ENCODE measurements at regions not wholly inside any gene's neighbourhood (a gene's known extent, or its start where the extent isn't known, plus 50 kb on each side); places are given as distances from the start of the nearest gene placed in this dataset.

GRCh38 chr2:196226058-196226706 lies 54.8 kb upstream of the STK17B start:
- intact Hi-C loops (cut with micrococcal nuclease): no loop called here
- ChIA-PET CTCF (ENCODE audit: low intra/inter-chr PET ratio) (no interaction called here), POLR2A (no interaction called here)
- Histone ChIP-seq H3K4me3 (no peak overlapping the region), H3K27ac (ENCODE audit: extremely low read depth, low read depth, low read length) (no peak overlapping the region), H3K9me1 (ENCODE audit: control insufficient read depth, insufficient read depth, low read length) (no peaks in the 10 kb centered on the region), H4K20me1 (replicated peaks; ENCODE audit: control insufficient read depth, insufficient read depth, low read length) (no peaks in the 10 kb centered on the region), H3K4me2 (ENCODE audit: insufficient read depth, low read length) (no peak overlapping the region), H3K9me3 (replicated peaks; ENCODE audit: control insufficient read depth, insufficient read depth, low read depth, low read length) (no peaks in the 10 kb centered on the region), H2AFZ (ENCODE audit: low read depth, low read length) (no peak overlapping the region), H3K4me1 (replicated peaks in 1 of 2; ENCODE audit: control insufficient read depth in 2 of 2, insufficient read depth in 2 of 2, low read length in 2 of 2) (peaks cover 0 to 4% of the 10 kb centered on the region in 2 experiments; a peak in 1 of 5 replicates), H3K9ac (ENCODE audit: insufficient read depth in 1 of 2, low read depth in 2 of 2, low read length in 2 of 2) (no peak overlapping the region), H3K36me3 (ENCODE audit: control insufficient read depth, insufficient read depth, low read length) (no peaks in the 10 kb centered on the region), H3K79me2 (ENCODE audit: control insufficient read depth, insufficient read depth, low read length) (no peaks in the 10 kb centered on the region), H3K27me3 (ENCODE audit: control insufficient read depth in 2 of 2, insufficient read depth in 2 of 2, low read length in 2 of 2) (no peaks in the 10 kb centered on the region)
- FAIRE-seq: no peak
- no peak for ATAC-seq
- no TSS peak for BruUV-seq (replicated peaks)
- in situ Hi-C loops (cut with MboI): no loop called here
- no peak for DNase-seq (ENCODE audit: extremely low read depth in 1 of 4, low spot score in 3 of 4)
- TF ChIP-seq CHAMP1 (IDR thresholded peaks at IDR 0.05) (no peak), EP400 (IDR thresholded peaks at IDR 0.05) (no peak), ZNF324 (CRISPR knock-in tag; IDR thresholded peaks at IDR 0.05) (no peak), ESRRB (CRISPR knock-in tag; IDR thresholded peaks at IDR 0.05; ENCODE audit: borderline replicate concordance) (no peak), ZNF384 (IDR thresholded peaks at IDR 0.05; ENCODE audit: low read depth, low read length) (no peak), ZNF764 (CRISPR knock-in tag; IDR thresholded peaks at IDR 0.05; ENCODE audit: low read depth) (no peak), NCOA1 (IDR thresholded peaks at IDR 0.05; ENCODE audit: low read depth) (no peak), PCBP1 (IDR thresholded peaks at IDR 0.05; ENCODE audit: low read depth, low read length, poor library complexity, severe bottlenecking) (no peak), EWSR1 (IDR thresholded peaks at IDR 0.05; ENCODE audit: borderline replicate concordance, low read depth, partially characterized antibody) (no peak), CCNT2 (IDR thresholded peaks at IDR 0.05; ENCODE audit: borderline replicate concordance, extremely low read depth, insufficient read length, low read depth, low read length) (no peak), HMG20B (CRISPR knock-in tag; IDR thresholded peaks at IDR 0.05) (no peak), PYGO2 (tag; IDR thresholded peaks at IDR 0.05) (no peak), ZBTB43 (CRISPR knock-in tag; IDR thresholded peaks at IDR 0.05) (no peak), CAMTA2 (CRISPR knock-in tag; conservative IDR thresholded peaks at IDR 0.05) (no peak), FOXA1 (IDR thresholded peaks at IDR 0.05; ENCODE audit: borderline replicate concordance) (no peak), AFF4 (CRISPR knock-in tag; IDR thresholded peaks at IDR 0.05) (no peak), ZNF830 (CRISPR knock-in tag; IDR thresholded peaks at IDR 0.05) (no peak)
